Fibroblast of lung (primary cell): ENCODE measurements at regions not wholly inside any gene's neighbourhood (a gene's known extent, or its start where the extent isn't known, plus 50 kb on each side); places are given as distances from the start of the nearest gene placed in this dataset.

ENCODE experiments used
- EZH2 ChIP-seq: IDR thresholded peaks from 2 replicates; pipeline ENCODE4 v1.5.1; 2012; ENCODE audit warnings: low read length, control low read depth, mild to moderate bottlenecking; ENCODE audit errors: missing control alignments
- TF ChIP-seq, protein P1 (sequence below), 2 donors: IDR thresholded peaks in 1 of 2; conservative IDR thresholded peaks in 1 of 2; 1 replicate in 1 of 2; 2 replicates in 1 of 2; pipeline ENCODE4 v1.5.1; 2011 to 2012; ENCODE audit warnings: low read length in 2 of 2, control low read depth in 1 of 2, inconsistent platforms in 1 of 2, low read depth in 1 of 2, mild to moderate bottlenecking in 1 of 2

GRCh38 chr10:52597189-52597863 is 175.3 kb downstream of the MBL2 start:
- TF ChIP-seq, protein P1, sequence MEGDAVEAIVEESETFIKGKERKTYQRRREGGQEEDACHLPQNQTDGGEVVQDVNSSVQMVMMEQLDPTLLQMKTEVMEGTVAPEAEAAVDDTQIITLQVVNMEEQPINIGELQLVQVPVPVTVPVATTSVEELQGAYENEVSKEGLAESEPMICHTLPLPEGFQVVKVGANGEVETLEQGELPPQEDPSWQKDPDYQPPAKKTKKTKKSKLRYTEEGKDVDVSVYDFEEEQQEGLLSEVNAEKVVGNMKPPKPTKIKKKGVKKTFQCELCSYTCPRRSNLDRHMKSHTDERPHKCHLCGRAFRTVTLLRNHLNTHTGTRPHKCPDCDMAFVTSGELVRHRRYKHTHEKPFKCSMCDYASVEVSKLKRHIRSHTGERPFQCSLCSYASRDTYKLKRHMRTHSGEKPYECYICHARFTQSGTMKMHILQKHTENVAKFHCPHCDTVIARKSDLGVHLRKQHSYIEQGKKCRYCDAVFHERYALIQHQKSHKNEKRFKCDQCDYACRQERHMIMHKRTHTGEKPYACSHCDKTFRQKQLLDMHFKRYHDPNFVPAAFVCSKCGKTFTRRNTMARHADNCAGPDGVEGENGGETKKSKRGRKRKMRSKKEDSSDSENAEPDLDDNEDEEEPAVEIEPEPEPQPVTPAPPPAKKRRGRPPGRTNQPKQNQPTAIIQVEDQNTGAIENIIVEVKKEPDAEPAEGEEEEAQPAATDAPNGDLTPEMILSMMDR (conservative IDR thresholded peaks at IDR 0.05 in 1 of 2, IDR thresholded peaks at IDR 0.05 in 1 of 2; ENCODE audit: low read depth in 1 of 2, low read length in 2 of 2) = no peak
- no peak for TF ChIP-seq EZH2
